ENCODE measurements at regions not wholly inside any gene's neighbourhood (a gene's known extent, or its start where the extent isn't known, plus 50 kb on each side); places are given as distances from the start of the nearest gene placed in this dataset.

DNA sequence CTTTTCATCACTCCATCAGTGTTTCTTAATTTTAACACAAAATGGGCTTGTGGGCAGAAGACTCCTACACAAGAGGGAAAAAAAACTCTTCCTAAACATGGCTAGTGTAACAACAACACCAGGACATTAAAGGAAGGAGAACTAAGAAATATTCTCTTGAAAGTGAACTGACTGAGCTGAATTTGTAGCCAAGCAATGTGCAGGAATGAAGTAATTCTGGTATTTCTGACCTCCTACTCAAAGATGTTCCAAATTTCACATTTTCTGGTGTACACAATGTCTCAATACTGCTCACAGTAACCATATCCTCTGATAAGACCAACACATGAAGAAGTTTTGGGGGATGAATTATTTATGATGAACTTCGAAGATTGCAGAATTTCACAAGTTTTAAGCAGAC lies 357.3 kb downstream of the DUSP6 start:
- no peak overlapping the region for H3K4me3 ChIP-seq (ENCODE audit: low read depth, low read length)
- ChIA-PET CTCF (interaction anchor here (1.0 to 3.4 kb wide), 9 partner anchors 13 to 883 kb away, joined by 3 to 34 read pairs (median 6); partner anchors contain the start of gene KITLG), POLR2A (interaction anchor here (1.9 kb wide), 1 partner anchor 415 kb away, joined by 7 read pairs; the partner anchor contains the start of gene KITLG)
- TF ChIP-seq, protein P1, sequence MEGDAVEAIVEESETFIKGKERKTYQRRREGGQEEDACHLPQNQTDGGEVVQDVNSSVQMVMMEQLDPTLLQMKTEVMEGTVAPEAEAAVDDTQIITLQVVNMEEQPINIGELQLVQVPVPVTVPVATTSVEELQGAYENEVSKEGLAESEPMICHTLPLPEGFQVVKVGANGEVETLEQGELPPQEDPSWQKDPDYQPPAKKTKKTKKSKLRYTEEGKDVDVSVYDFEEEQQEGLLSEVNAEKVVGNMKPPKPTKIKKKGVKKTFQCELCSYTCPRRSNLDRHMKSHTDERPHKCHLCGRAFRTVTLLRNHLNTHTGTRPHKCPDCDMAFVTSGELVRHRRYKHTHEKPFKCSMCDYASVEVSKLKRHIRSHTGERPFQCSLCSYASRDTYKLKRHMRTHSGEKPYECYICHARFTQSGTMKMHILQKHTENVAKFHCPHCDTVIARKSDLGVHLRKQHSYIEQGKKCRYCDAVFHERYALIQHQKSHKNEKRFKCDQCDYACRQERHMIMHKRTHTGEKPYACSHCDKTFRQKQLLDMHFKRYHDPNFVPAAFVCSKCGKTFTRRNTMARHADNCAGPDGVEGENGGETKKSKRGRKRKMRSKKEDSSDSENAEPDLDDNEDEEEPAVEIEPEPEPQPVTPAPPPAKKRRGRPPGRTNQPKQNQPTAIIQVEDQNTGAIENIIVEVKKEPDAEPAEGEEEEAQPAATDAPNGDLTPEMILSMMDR (IDR thresholded peaks at IDR 0.05; ENCODE audit: insufficient read depth, low read length, missing control alignments): no peak
- no peak for DNase-seq (ENCODE audit: low read depth, low spot score)

- DNase-seq (ENCODE audit: low read depth, low spot score): no peak
- TF ChIP-seq, protein P1 (IDR thresholded peaks at IDR 0.05; ENCODE audit: insufficient read depth, low read length, missing control alignments): no peak
- CTCF ChIA-PET: interaction anchor here (0.8 to 3.4 kb wide), 27 partner anchors 9 to 883 kb away, joined by 3 to 34 read pairs (median 4); partner anchors contain the start of gene KITLG
- no peak overlapping the region for H3K4me3 ChIP-seq (ENCODE audit: low read depth, low read length)
- POLR2A ChIA-PET: interaction anchor here (1.9 kb wide), 1 partner anchor 414 kb away, joined by 7 read pairs; the partner anchor contains the start of gene KITLG
Measured at GRCh38 chr12:88994537-88994936, 357.8 kb downstream of the DUSP6 start.

DNA sequence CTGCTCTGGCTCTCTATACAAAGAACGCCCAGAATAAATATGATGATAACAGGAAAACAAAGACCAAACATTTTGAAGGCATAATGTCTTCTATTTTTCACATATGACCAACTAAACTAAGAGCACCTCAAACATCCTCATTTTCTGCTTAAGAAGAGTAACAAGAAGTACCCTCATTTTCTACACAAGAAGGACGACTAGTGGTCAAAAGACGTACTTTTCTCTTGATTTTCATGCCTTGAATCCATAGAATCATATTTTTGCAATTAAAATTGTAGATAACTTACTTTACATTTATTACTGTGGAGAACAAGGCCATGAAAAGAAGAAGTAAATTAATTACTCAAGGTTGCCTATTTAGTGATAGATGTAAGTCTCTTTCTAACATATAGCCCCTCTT lies 358.6 kb downstream of the DUSP6 start:
- ChIA-PET CTCF (interaction anchor here (0.6 to 3.4 kb wide), 43 partner anchors 8 to 921 kb away, joined by 3 to 34 read pairs (median 4); partner anchors contain the start of gene KITLG), POLR2A (interaction anchor here (1.9 kb wide), 1 partner anchor 413 kb away, joined by 7 read pairs; the partner anchor contains the start of gene KITLG)
- TF ChIP-seq, protein P1 (IDR thresholded peaks at IDR 0.05; ENCODE audit: insufficient read depth, low read length, missing control alignments): peak; percentile 30
- peak; percentile 29 for DNase-seq (ENCODE audit: low read depth, low spot score)
- H3K4me3 ChIP-seq (ENCODE audit: low read depth, low read length): no peak overlapping the region

DNA sequence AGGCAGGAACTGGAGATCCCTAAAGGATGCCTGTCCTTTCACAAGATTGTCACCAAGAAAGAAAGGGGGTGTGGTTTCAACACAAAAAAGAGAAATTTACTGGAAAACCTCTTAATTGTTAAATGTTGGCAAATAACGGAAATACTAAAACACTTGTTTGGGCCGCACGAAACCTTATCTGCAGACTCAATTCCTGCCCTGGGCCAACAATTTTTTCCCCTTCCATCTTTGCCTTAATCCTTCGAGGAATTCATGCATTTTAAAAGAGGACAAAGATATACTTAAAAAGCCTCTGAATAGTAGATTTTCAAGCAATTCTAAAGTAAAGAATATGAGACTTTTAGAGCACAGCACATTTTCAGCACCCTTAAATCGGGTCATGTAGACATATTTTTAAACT lies 366.2 kb downstream of the DUSP6 start:
- TF ChIP-seq, protein P1 (IDR thresholded peaks at IDR 0.05; ENCODE audit: insufficient read depth, low read length, missing control alignments): no peak
- POLR2A ChIA-PET: no interaction called here
- no peak overlapping the region for H3K4me3 ChIP-seq (ENCODE audit: low read depth, low read length)
- CTCF ChIA-PET: no interaction called here
- no peak for DNase-seq (ENCODE audit: low read depth, low spot score)

- POLR2A ChIA-PET: no interaction called here
- TF ChIP-seq, protein P1 (IDR thresholded peaks at IDR 0.05; ENCODE audit: insufficient read depth, low read length, missing control alignments): no peak
- no peak overlapping the region for H3K4me3 ChIP-seq (ENCODE audit: low read depth, low read length)
- DNase-seq (ENCODE audit: low read depth, low spot score): no peak
- CTCF ChIA-PET: interaction anchor here (0.8 kb wide), 1 partner anchor 8 kb away, joined by 3 read pairs; no protein-coding TSS in a partner anchor
Measured at GRCh38 chr12:88985631-88986030, 366.7 kb downstream of the DUSP6 start.

DNA sequence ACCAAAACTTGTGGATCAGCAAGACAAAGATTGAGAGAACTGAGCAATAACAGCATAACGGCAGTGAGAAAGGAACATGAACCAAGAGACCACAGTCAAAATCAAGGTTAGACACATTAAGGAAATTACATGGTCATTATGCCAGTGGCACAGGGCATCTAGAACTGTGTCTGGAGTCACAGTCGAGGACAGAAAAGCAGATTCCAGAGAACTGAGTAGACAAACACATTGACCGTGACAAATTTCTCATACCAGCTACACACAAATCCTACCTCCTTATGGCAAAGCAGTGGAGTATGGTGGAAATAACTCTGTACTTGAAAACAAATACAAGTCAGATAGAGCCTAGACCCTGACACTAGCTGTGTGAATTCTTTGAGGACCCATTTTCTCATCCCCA lies 367.3 kb downstream of the DUSP6 start:
- TF ChIP-seq, protein P1 (IDR thresholded peaks at IDR 0.05; ENCODE audit: insufficient read depth, low read length, missing control alignments): no peak
- no peak for DNase-seq (ENCODE audit: low read depth, low spot score)
- POLR2A ChIA-PET: no interaction called here
- CTCF ChIA-PET: interaction anchor here (0.8 to 1.0 kb wide), 2 partner anchors 9 to 140 kb away, joined by 3 read pairs; no protein-coding TSS in a partner anchor
- no peak overlapping the region for H3K4me3 ChIP-seq (ENCODE audit: low read depth, low read length)
